ENCODE measurements at regions not wholly inside any gene's neighbourhood (a gene's known extent, or its start where the extent isn't known, plus 50 kb on each side); places are given as distances from the start of the nearest gene placed in this dataset.

GRCh38 chr11:39570526-39570925, 1888.9 kb downstream of the LRRC4C start:
- no peak overlapping the region for H3K9ac ChIP-seq (ENCODE audit: low read length)
- H3K4me3 Mint-ChIP-seq = no peak overlapping the region
- H3K9me3 ChIP-seq (ENCODE audit: control extremely low read depth in 1 of 3, control insufficient read depth in 2 of 3, insufficient read depth in 1 of 3, low read length in 2 of 3) = peaks cover 0 to 6% (median 0%) of the 10 kb centered on the region in 3 donors
- intact Hi-C loops (cut with micrococcal nuclease) = no loop called here
- H4K20me1 ChIP-seq (ENCODE audit: control insufficient read depth, insufficient read depth, low read length, poor library complexity, severe bottlenecking) = no peaks in the 10 kb centered on the region
- no peak for TF ChIP-seq EZH2 (IDR thresholded peaks at IDR 0.05; ENCODE audit: borderline replicate concordance, insufficient read depth, low read depth, low read length, poor library complexity, severe bottlenecking)
- TF ChIP-seq, protein P1, sequence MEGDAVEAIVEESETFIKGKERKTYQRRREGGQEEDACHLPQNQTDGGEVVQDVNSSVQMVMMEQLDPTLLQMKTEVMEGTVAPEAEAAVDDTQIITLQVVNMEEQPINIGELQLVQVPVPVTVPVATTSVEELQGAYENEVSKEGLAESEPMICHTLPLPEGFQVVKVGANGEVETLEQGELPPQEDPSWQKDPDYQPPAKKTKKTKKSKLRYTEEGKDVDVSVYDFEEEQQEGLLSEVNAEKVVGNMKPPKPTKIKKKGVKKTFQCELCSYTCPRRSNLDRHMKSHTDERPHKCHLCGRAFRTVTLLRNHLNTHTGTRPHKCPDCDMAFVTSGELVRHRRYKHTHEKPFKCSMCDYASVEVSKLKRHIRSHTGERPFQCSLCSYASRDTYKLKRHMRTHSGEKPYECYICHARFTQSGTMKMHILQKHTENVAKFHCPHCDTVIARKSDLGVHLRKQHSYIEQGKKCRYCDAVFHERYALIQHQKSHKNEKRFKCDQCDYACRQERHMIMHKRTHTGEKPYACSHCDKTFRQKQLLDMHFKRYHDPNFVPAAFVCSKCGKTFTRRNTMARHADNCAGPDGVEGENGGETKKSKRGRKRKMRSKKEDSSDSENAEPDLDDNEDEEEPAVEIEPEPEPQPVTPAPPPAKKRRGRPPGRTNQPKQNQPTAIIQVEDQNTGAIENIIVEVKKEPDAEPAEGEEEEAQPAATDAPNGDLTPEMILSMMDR (IDR thresholded peaks at IDR 0.05) = no peak
- ChIA-PET CTCF (no interaction called here), POLR2A (no interaction called here)
- no peaks in the 10 kb centered on the region for H3K79me2 ChIP-seq (ENCODE audit: control insufficient read depth, insufficient read depth, low read length)
- H3K27me3 ChIP-seq (replicated peaks in 1 of 4; ENCODE audit: control extremely low read depth in 1 of 4, control insufficient read depth in 3 of 4, insufficient read depth in 4 of 4, low read length in 3 of 4) = no peaks in the 10 kb centered on the region
- H3K4me2 ChIP-seq (replicated peaks; ENCODE audit: low read depth, low read length, poor library complexity, severe bottlenecking) = no peak overlapping the region
- no peak overlapping the region for H3K4me3 ChIP-seq (ENCODE audit: control extremely low read depth in 1 of 5, extremely low read depth in 1 of 5, insufficient read depth in 1 of 5, low read depth in 2 of 5, low read length in 4 of 5)
- H3K9me3 Mint-ChIP-seq (ENCODE audit: insufficient read depth) = peaks cover 7% of the 10 kb centered on the region
- H2AFZ ChIP-seq (ENCODE audit: insufficient read depth, low read depth, low read length, poor library complexity, severe bottlenecking) = no peak overlapping the region
- H3K27me3 Mint-ChIP-seq = no peaks in the 10 kb centered on the region
- no peaks in the 10 kb centered on the region for H3K4me1 Mint-ChIP-seq
- ATAC-seq (ENCODE audit: low read depth) (no peak), DNase-seq (no peak)
- H3K27ac Mint-ChIP-seq = no peak overlapping the region
- H3K36me3 ChIP-seq (replicated peaks in 1 of 2; ENCODE audit: control extremely low read depth in 1 of 2, control insufficient read depth in 1 of 2, extremely low read depth in 1 of 2, insufficient read depth in 2 of 2, low read length in 1 of 2) = no peaks in the 10 kb centered on the region
- H3K27ac ChIP-seq (ENCODE audit: low read length in 2 of 2) = no peak overlapping the region
- H3K4me1 ChIP-seq (ENCODE audit: control insufficient read depth in 2 of 2, insufficient read depth in 2 of 2, low read length in 2 of 2) = no peaks in the 10 kb centered on the region

GRCh38 chr11:39569789-39570188, 1889.7 kb downstream of the LRRC4C start:
- no peak for DNase-seq
- H2AFZ ChIP-seq (ENCODE audit: insufficient read depth, low read depth, low read length, poor library complexity, severe bottlenecking) = no peak overlapping the region
- H3K27ac Mint-ChIP-seq = no peak overlapping the region
- POLR2A ChIA-PET = no interaction called here
- ATAC-seq (ENCODE audit: low read depth) = no peak
- no peaks in the 10 kb centered on the region for H3K79me2 ChIP-seq (ENCODE audit: control insufficient read depth, insufficient read depth, low read length)
- H3K9ac ChIP-seq (ENCODE audit: low read length) = no peak overlapping the region
- intact Hi-C loops (cut with micrococcal nuclease) = no loop called here
- TF ChIP-seq EZH2 (IDR thresholded peaks at IDR 0.05; ENCODE audit: borderline replicate concordance, insufficient read depth, low read depth, low read length, poor library complexity, severe bottlenecking) = no peak
- TF ChIP-seq, protein P1 (IDR thresholded peaks at IDR 0.05) = no peak
- H3K4me1 Mint-ChIP-seq = no peaks in the 10 kb centered on the region
- no peak overlapping the region for H3K27ac ChIP-seq (ENCODE audit: low read length in 2 of 2)
- H3K9me3 Mint-ChIP-seq (ENCODE audit: insufficient read depth) = peaks cover 7% of the 10 kb centered on the region
- no peaks in the 10 kb centered on the region for H4K20me1 ChIP-seq (ENCODE audit: control insufficient read depth, insufficient read depth, low read length, poor library complexity, severe bottlenecking)
- H3K4me3 Mint-ChIP-seq = no peak overlapping the region
- H3K27me3 ChIP-seq (replicated peaks in 1 of 4; ENCODE audit: control extremely low read depth in 1 of 4, control insufficient read depth in 3 of 4, insufficient read depth in 4 of 4, low read length in 3 of 4) = no peaks in the 10 kb centered on the region
- H3K4me2 ChIP-seq (replicated peaks; ENCODE audit: low read depth, low read length, poor library complexity, severe bottlenecking) = no peak overlapping the region
- no peaks in the 10 kb centered on the region for H3K27me3 Mint-ChIP-seq
- no peaks in the 10 kb centered on the region for H3K4me1 ChIP-seq (ENCODE audit: control insufficient read depth in 2 of 2, insufficient read depth in 2 of 2, low read length in 2 of 2)
- H3K36me3 ChIP-seq (replicated peaks in 1 of 2; ENCODE audit: control extremely low read depth in 1 of 2, control insufficient read depth in 1 of 2, extremely low read depth in 1 of 2, insufficient read depth in 2 of 2, low read length in 1 of 2) = no peaks in the 10 kb centered on the region
- H3K4me3 ChIP-seq (ENCODE audit: control extremely low read depth in 1 of 5, extremely low read depth in 1 of 5, insufficient read depth in 1 of 5, low read depth in 2 of 5, low read length in 4 of 5) = no peak overlapping the region
- CTCF ChIA-PET = no interaction called here
- no CpG with 5 or more reads among the region's 2 CpGs for WGBS (ENCODE audit: insufficient coverage)
- H3K9me3 ChIP-seq (ENCODE audit: control extremely low read depth in 1 of 3, control insufficient read depth in 2 of 3, insufficient read depth in 1 of 3, low read length in 2 of 3) = peaks cover 0 to 6% (median 0%) of the 10 kb centered on the region in 3 donors

Measured in B cell (primary cell).